NCI-H460 (cell line): ENCODE measurements at regions not wholly inside any gene's neighbourhood (a gene's known extent, or its start where the extent isn't known, plus 50 kb on each side); places are given as distances from the start of the nearest gene placed in this dataset.

Experiments
- DNase-seq: peaks from one replicate; pipeline ENCODE4 v3.0.0-alpha.2; 2016; ENCODE audit warnings: low read depth; ENCODE audit errors: extremely low read depth

GRCh38 chr5:54624805-54625568 lies 107.4 kb downstream of the SNX18 start:
- DNase-seq, result no peak

GRCh38 chr5:54621709-54622108 lies 104.2 kb downstream of the SNX18 start:
- no peak for DNase-seq

GRCh38 chr5:54621048-54621447 lies 103.5 kb downstream of the SNX18 start:
- no peak for DNase-seq

DNA sequence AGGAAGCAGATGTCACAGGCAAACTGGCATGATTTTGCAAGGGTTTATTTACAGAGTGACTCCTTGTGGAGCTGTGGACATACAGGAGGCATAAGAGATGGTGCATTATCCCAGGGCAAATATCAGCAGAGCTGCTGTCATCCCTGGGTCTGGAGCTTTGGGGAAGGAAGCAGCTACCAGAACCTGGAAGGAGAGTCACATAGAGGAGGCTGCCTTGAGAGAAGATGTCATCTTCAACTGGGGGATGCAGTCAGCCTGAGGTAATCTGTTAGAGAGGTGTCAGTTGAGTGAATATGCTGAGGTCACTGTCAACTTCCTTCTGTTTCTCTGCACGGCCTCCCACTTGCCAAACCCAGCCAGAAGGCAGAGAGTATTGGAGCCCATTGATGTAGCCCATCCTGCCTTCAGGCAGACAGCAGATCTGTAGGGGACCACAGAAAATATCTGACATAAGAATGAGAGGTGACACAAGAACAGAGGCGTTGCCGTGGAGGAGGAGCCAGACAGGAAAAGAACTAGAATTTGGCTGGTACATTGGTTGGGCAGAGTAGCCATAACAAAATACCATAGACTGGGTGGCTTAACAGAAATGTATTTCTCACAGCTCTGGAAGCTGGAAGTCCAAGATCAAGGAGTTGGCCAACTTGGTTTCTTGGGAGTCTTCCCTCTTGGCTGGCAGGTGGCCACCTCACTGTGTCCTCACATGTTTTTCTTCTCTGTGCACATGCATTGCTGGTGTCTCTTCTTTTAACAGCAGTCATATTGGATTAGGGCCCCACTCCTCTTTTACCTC lies 102.8 kb downstream of the SNX18 start:
- no peak for DNase-seq

DNA sequence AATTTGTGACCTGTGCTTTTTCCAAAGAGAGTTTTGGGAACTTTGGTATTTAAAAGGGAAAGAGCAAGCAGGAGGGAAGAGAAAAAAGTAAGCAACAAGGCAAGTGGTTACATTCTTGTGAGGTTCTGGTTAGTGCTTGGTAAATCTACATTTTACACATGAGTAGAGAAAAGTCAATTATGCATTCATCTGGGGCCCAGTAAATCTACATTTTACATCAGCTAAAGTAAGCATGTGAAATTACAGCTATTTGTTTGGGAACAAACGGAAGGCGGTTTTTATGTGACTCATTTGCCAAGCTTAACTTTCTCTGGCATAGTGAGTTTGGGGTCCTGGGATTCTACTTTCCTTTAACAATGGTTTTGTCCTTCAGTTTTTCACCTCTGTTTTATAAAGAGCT lies 102.2 kb downstream of the SNX18 start:
- DNase-seq, result no peak

DNA sequence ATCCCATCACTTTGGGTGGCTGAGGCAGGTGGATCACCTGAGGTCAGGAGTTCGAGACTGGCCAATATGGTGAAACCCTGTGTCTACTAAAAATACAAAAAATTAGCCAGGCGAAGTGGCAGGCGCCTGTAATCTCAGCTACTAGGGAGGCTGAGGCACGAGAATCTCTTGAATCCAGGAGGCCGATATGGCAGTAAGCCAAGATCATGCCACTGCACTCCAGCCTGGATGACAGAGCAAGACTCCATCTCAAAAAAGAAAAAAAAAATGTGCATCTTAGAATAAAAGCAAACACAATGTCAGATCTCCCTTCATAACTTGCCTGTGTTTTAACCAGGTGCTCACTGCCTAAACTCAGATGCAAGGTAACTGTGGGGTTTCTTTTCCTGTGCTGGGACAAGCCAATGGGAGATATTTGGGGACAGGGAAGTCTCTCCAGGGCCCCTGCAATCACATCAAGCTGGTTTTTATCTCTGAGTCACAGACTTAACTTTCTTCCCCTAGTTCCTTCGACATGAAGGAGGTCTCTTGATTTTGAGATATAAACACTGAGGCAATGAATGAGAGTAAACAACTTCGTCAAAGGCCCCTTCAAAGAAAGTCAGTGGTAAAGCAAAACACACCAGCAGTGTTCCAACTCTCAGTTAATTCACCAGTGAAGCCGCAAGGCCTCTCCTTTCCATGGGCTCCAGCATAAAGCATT lies 99.1 kb downstream of the SNX18 start:
- DNase-seq, result no peak

DNA sequence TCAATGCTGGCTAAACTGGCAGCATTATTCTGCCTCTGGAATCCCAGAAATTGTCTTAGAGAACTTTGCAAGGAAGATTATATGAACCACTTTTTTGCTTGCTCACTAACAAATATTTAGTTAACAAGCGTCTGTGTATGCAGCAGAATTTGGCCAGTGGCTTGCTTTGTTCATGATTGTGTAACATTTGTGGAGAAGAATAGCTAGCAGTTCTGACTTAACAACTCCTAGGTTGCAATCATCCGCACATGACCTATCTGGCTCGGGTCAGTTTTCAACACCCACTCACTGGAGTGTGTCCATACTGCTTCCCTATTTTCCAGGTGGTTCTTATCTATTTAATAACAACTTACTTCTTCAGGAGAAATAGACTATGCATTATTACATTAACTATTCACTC lies 98.5 kb downstream of the SNX18 start:
- no peak for DNase-seq

GRCh38 chr5:54615381-54615780 lies 97.8 kb downstream of the SNX18 start:
- DNase-seq, result no peak

DNA sequence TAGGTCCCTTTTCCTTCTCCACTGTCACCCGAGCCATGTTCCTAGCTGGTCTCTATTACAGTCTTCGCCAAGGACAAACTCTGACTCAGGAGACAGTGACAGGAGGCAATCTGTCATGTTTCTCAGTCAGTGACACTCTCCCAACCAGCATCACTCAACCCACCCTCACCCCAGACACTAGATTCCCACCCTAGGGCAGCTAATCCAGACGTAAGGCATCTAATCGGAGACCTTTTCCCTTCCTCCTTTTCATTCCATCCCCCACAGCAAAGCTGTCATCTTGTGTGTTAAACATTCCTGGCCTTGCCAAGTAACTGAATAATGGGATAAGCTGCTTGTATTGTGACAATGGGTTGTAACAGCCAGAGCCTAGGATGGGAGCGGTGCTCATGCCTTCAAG lies 95.2 kb downstream of the SNX18 start:
- DNase-seq, result no peak

- DNase-seq, result no peak
Observed at GRCh38 chr5:54611290-54611951, 93.9 kb downstream of the SNX18 start.

- no peak for DNase-seq
Observed at GRCh38 chr5:54610197-54610944, 92.8 kb downstream of the SNX18 start.

- no peak for DNase-seq
Observed at GRCh38 chr5:54608423-54609085, 91.0 kb downstream of the SNX18 start.

GRCh38 chr5:54607006-54607405 lies 89.4 kb downstream of the SNX18 start:
- DNase-seq, result no peak

DNA sequence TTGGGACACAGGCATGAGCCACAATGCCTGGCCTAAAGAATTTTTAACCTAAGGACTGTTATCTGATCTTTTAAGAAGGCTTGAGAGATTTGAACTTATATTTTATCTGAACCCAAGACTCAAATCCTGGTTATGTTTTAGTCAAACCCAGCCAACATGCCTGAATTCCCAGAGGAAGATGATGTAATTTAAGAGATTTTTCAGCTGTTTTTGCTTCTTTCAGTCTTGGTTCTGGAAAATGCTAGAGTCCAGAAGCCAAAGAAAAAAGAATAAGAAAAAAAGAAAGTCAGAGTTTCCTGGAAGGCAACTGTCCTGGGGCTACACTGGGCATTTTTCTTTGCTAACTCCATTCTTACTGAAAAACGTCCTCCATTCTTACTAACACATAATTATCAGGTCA lies 85.8 kb downstream of the SNX18 start:
- DNase-seq, result no peak

DNA sequence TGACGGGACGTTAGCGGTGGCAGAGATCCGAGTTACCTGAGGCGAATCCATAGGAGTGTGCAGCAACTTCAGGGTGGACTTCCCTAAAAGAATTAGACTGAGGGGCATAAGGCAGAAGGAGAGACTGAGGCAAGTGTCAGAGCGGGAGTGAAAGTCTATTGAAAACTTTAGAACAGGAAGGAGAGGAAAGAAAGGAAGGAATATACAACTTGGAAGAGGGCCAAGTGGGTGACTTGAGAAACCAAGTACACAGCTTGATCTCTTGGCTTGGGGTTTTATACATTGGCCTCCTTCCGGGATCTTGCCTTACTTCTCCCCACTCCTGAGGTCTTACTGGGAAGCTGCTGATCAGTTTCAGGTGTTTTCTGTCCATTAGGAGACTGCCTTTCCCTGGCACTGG lies 84.9 kb downstream of the SNX18 start:
- no peak for DNase-seq

GRCh38 chr5:54601411-54602230 lies 84.1 kb downstream of the SNX18 start:
- no peak for DNase-seq
